SK-N-SH (cell line): ENCODE measurements at regions not wholly inside any gene's neighbourhood (a gene's known extent, or its start where the extent isn't known, plus 50 kb on each side); places are given as distances from the start of the nearest gene placed in this dataset.

Experiments used
- CTCF ChIA-PET: fragments of 300-600, 350-600 bp; formaldehyde crosslinking; extraction: SDS; loops from one replicate; lab custom pipeline; 2021; lab: Yijun Ruan, JAX
- POLR2A ChIA-PET: fragments of 350-600 bp; sonication (Branson Sonifier 250); formaldehyde crosslinking; extraction: SDS; loops from one replicate; lab custom pipeline; 2020; ENCODE audit warnings: antibody characterized with exemption, inconsistent platforms; lab: Yijun Ruan, JAX
- DNase-seq: peaks from one replicate; pipeline ENCODE4 v3.0.0; 2012
- H2AFZ ChIP-seq: fragments of 200-600 bp; sonication (generic); 2 replicates; pipeline ENCODE4 v1.8.1; 2016; ENCODE audit warnings: antibody characterized with exemption, mild to moderate bottlenecking, low read depth
- H3F3A ChIP-seq: fragments of 200-600 bp; sonication (generic); replicated peaks from 2 replicates; pipeline ENCODE3; 2016; ENCODE audit warnings: antibody characterized with exemption, mild to moderate bottlenecking; ENCODE audit not compliant: insufficient read depth
- H3K27ac ChIP-seq, 2 experiments: fragments of 200-500 bp in 1 of 2; fragments of 200-600 bp in 1 of 2; sonication (Bioruptor generic) in 1 of 2; sonication (generic), shearing (Covaris generic) in 1 of 2; 2 replicates each; pipeline versions ENCODE4 v1.5.1 to v1.6.1; 2014 to 2016; ENCODE audit warnings: low read depth in 2 of 2, inconsistent platforms in 1 of 2, low read length in 1 of 2, mild to moderate bottlenecking in 1 of 2, mixed read lengths in 1 of 2
- H3K27me3 ChIP-seq: fragments of 200-600 bp; sonication (generic), shearing (Covaris generic); 2 replicates; pipeline ENCODE4 v1.6.1; 2016; ENCODE audit warnings: mixed run types; ENCODE audit not compliant: insufficient read depth
- H3K36me3 ChIP-seq, 2 experiments: fragments of 200-500 bp in 1 of 2; fragments of 200-600 bp in 1 of 2; sonication (Bioruptor generic) in 1 of 2; sonication (generic) in 1 of 2; replicated peaks in 1 of 2; 2 replicates each; pipeline versions ENCODE3 to v1.5.1; 2014 to 2016; ENCODE audit warnings: low read length in 1 of 2, mild to moderate bottlenecking in 1 of 2; ENCODE audit not compliant: insufficient read depth in 2 of 2, control insufficient read depth in 1 of 2
- H3K4me1 ChIP-seq, 2 experiments: fragments of 200-500 bp in 1 of 2; fragments of 200-600 bp in 1 of 2; sonication (Bioruptor generic) in 1 of 2; sonication (generic), shearing (Covaris generic) in 1 of 2; 2 replicates each; pipeline versions ENCODE4 v1.5.1 to v1.6.1; 2014 to 2016; ENCODE audit warnings: low read depth in 1 of 2, low read length in 1 of 2, mixed run types in 1 of 2; ENCODE audit not compliant: insufficient read depth in 2 of 2, control insufficient read depth in 1 of 2
- H3K4me2 ChIP-seq: fragments of 200-600 bp; sonication (generic), shearing (Covaris generic); 2 replicates; pipeline ENCODE4 v1.6.1; 2017; ENCODE audit warnings: mixed run types
- H3K4me3 ChIP-seq, 2 experiments: fragments of 200-500 bp in 1 of 2; fragments of 200-600 bp in 1 of 2; sonication (Bioruptor generic) in 1 of 2; sonication (generic), shearing (Covaris generic) in 1 of 2; 2 replicates each; pipeline versions ENCODE4 v1.5.1 to v1.8.1; 2014 to 2016; ENCODE audit warnings: low read depth in 2 of 2, inconsistent platforms in 1 of 2, low read length in 1 of 2, mild to moderate bottlenecking in 1 of 2, mixed read lengths in 1 of 2, moderate library complexity in 1 of 2
- H3K79me2 ChIP-seq: fragments of 200-600 bp; sonication (generic); 2 replicates; pipeline ENCODE4 v1.8.1; 2017; ENCODE audit warnings: mild to moderate bottlenecking; ENCODE audit not compliant: insufficient read depth
- H3K9ac ChIP-seq: fragments of 200-600 bp; sonication (generic); 2 replicates; pipeline ENCODE4 v1.6.1; 2017; ENCODE audit warnings: mixed run types
- H3K9me2 ChIP-seq: fragments of 200-600 bp; sonication (generic); 2 replicates; pipeline ENCODE4 v1.6.1; 2017; ENCODE audit warnings: mixed run types
- H3K9me3 ChIP-seq: fragments of 200-600 bp; sonication (generic); 2 replicates; pipeline ENCODE4 v1.6.1; 2017; ENCODE audit warnings: mixed run types, mild to moderate bottlenecking, moderate library complexity
- H4K20me1 ChIP-seq: fragments of 200-600 bp; sonication (generic); 2 replicates; pipeline ENCODE4 v1.6.1; 2017; ENCODE audit warnings: mild to moderate bottlenecking, mixed run types; ENCODE audit not compliant: insufficient read depth
- CHD2 ChIP-seq: fragments of 150-350 bp; IDR thresholded peaks from 2 replicates; pipeline ENCODE4 v1.6.1; 2018; ENCODE audit warnings: low read length; ENCODE audit not compliant: partially characterized antibody
- ELF1 ChIP-seq: IDR thresholded peaks from 2 replicates; pipeline ENCODE4 v1.4.0; 2012
- EP300 ChIP-seq, 2 experiments: IDR thresholded peaks; 2 replicates each; pipeline versions ENCODE4 v1.4.0 to v1.6.1; 2012; ENCODE audit warnings: borderline replicate concordance in 1 of 2, low read depth in 1 of 2, low read length in 1 of 2
- EZH2phosphoT487 ChIP-seq: fragments of 200-600 bp; sonication (generic); IDR thresholded peaks from 2 replicates; pipeline ENCODE4 v1.6.1; 2017; ENCODE audit warnings: low read depth, mixed run types, mild to moderate bottlenecking, antibody characterized with exemption, moderate library complexity, borderline replicate concordance
- FOSL2 ChIP-seq: IDR thresholded peaks from 2 replicates; pipeline ENCODE4 v1.4.0; 2012; ENCODE audit warnings: low read depth, mild to moderate bottlenecking, moderate library complexity, borderline replicate concordance
- FOXM1 ChIP-seq: IDR thresholded peaks from 2 replicates; pipeline ENCODE4 v1.4.0; 2012; ENCODE audit warnings: low read depth, mild to moderate bottlenecking
- GATA2 ChIP-seq: sonication (generic); formaldehyde crosslinking; IDR thresholded peaks from 2 replicates; pipeline ENCODE4 v1.5.0; 2020; ENCODE audit warnings: mild to moderate bottlenecking, missing genetic modification reagents
- JUND ChIP-seq: IDR thresholded peaks from 2 replicates; pipeline ENCODE4 v1.4.0; 2012
- NRF1 ChIP-seq: IDR thresholded peaks from 2 replicates; pipeline ENCODE4 v1.6.1; 2012; ENCODE audit warnings: low read depth, mild to moderate bottlenecking, low read length
- POLR2AphosphoS5 ChIP-seq: IDR thresholded peaks from 2 replicates; pipeline ENCODE4 v1.6.1; 2012; ENCODE audit warnings: low read depth, low read length
- RAD21 ChIP-seq: IDR thresholded peaks from 2 replicates; pipeline ENCODE4 v1.6.1; 2012; ENCODE audit warnings: mild to moderate bottlenecking, low read length
- RFX5 ChIP-seq: IDR thresholded peaks from 2 replicates; pipeline ENCODE4 v1.6.1; 2012; ENCODE audit warnings: mild to moderate bottlenecking, improper control_type of control experiment, low read length
- SIN3A ChIP-seq: IDR thresholded peaks from 2 replicates; pipeline ENCODE4 v1.6.1; 2012; ENCODE audit warnings: low read depth, mild to moderate bottlenecking, low read length, moderate library complexity, borderline replicate concordance
- TAF1 ChIP-seq: IDR thresholded peaks from 2 replicates; pipeline ENCODE4 v1.6.1; 2012; ENCODE audit warnings: low read depth, mild to moderate bottlenecking, low read length, moderate library complexity, borderline replicate concordance
- TCF12 ChIP-seq: IDR thresholded peaks from 2 replicates; pipeline ENCODE4 v1.4.0; 2012
- TEAD4 ChIP-seq: IDR thresholded peaks from 2 replicates; pipeline ENCODE4 v1.4.0; 2012; ENCODE audit warnings: mild to moderate bottlenecking, borderline replicate concordance; ENCODE audit not compliant: insufficient read depth
- YY1 ChIP-seq: IDR thresholded peaks from 2 replicates; pipeline ENCODE4 v1.4.0; 2012; ENCODE audit warnings: low read depth, mild to moderate bottlenecking
- WGBS: methylation state at CpG from one replicate; pipeline ENCODE4 v1.1.6; 2017; ENCODE audit warnings: low lambda C conversion rate; 5-methylcytosine and 5-hydroxymethylcytosine counted together
- TF ChIP-seq, protein P1 (sequence below): fragments of 150-350 bp; IDR thresholded peaks from 2 replicates; pipeline ENCODE4 v1.6.1; 2016; ENCODE audit warnings: mild to moderate bottlenecking, low read depth, low read length
- TF ChIP-seq, protein P2 (sequence below): fragments of 150-350 bp; IDR thresholded peaks from 2 replicates; pipeline ENCODE4 v1.6.1; 2017; ENCODE audit warnings: antibody characterized with exemption, low read length, low read depth, borderline replicate concordance
- TF ChIP-seq, protein P3 (sequence below): fragments of 200-600 bp; sonication (generic); IDR thresholded peaks from 2 replicates; pipeline ENCODE4 v1.6.1; 2017; ENCODE audit warnings: antibody characterized with exemption, mild to moderate bottlenecking, moderate library complexity
- TF ChIP-seq, protein P4 (sequence below): IDR thresholded peaks from 2 replicates; pipeline ENCODE4 v1.6.1; 2012; ENCODE audit warnings: mild to moderate bottlenecking, low read depth, low read length, moderate library complexity
- TF ChIP-seq, protein P5 (sequence below): IDR thresholded peaks from 2 replicates; pipeline ENCODE4 v1.4.0; 2012; ENCODE audit warnings: low read depth, borderline replicate concordance
- TF ChIP-seq, protein P6 (sequence below): IDR thresholded peaks from 2 replicates; pipeline ENCODE4 v1.4.0; 2012; ENCODE audit warnings: low read depth

DNA sequence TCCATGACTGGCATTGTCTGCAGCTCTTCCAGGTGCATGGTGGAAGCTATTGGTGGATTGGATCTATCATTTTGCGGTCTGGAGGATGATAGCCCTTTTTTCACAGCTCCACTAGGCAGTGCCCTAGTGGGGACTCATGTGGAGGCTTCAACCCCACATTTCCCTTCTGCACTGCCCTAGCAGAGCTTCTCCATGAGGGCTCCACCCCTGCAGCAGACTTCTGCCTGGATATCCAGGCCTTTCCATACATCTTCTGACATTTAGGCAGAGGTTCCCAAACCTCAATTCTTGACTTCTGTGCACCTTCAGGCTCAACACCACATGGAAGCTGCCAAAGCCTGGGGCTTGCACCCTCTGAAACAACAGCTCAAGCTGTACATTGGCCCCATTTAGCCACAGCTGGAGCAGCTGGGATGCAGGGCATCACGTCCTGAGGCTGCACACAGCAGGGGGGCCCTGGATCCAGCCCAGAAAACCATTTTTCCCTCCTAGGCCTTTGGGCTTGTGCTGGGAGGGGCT lies 800.2 kb upstream of the MIR17HG start (continued):
- TF ChIP-seq, protein P1, sequence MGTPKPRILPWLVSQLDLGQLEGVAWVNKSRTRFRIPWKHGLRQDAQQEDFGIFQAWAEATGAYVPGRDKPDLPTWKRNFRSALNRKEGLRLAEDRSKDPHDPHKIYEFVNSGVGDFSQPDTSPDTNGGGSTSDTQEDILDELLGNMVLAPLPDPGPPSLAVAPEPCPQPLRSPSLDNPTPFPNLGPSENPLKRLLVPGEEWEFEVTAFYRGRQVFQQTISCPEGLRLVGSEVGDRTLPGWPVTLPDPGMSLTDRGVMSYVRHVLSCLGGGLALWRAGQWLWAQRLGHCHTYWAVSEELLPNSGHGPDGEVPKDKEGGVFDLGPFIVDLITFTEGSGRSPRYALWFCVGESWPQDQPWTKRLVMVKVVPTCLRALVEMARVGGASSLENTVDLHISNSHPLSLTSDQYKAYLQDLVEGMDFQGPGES, result no peak
- TF ChIP-seq, protein P2, sequence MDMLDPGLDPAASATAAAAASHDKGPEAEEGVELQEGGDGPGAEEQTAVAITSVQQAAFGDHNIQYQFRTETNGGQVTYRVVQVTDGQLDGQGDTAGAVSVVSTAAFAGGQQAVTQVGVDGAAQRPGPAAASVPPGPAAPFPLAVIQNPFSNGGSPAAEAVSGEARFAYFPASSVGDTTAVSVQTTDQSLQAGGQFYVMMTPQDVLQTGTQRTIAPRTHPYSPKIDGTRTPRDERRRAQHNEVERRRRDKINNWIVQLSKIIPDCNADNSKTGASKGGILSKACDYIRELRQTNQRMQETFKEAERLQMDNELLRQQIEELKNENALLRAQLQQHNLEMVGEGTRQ, result no peak
- TF ChIP-seq SIN3A, result no peak
- no peak for TF ChIP-seq JUND
- no peak for TF ChIP-seq TCF12
- no peak for TF ChIP-seq RFX5
- TF ChIP-seq EZH2phosphoT487, result no peak
- no peak for TF ChIP-seq TEAD4
- no peak for TF ChIP-seq POLR2AphosphoS5
- TF ChIP-seq, all 33 proteins: peak for 0

DNA sequence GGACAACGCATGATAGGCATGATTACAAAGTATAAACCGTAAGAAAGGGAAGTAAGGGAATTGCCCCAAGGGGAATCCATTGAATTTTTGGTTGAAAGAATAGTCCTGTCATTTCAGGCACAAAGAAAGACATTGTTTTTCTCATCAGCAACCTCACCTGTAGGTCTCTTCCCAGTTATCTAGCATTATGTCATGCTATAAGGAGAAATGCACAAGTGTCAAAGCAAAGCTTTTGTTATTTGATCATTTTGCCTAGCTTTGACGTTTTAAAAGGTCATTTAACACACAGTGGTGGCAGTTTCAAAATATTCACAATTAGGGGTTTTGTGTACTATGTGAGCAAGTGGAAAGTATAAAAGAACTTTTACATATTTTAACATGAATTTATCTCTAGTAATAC lies 796.2 kb upstream of the MIR17HG start:
- no peak overlapping the region for H3K9ac ChIP-seq
- H3K27me3 ChIP-seq, result no peaks in the 10 kb centered on the region
- no peaks in the 10 kb centered on the region for H3K9me2 ChIP-seq
- CTCF ChIA-PET, result interaction anchor here (2.2 kb wide), 1 partner anchor 11 kb away, joined by 4 read pairs; no protein-coding TSS in a partner anchor
- no peaks in the 10 kb centered on the region for H4K20me1 ChIP-seq
- 72% methylated on average over 3 of the region's 3 CpGs for WGBS
- H3K27ac ChIP-seq, result no peak overlapping the region
- no peak overlapping the region for H3K4me2 ChIP-seq
- H3K9me3 ChIP-seq, result no peaks in the 10 kb centered on the region
- H2AFZ ChIP-seq, result no peak overlapping the region
- H3K79me2 ChIP-seq, result no peaks in the 10 kb centered on the region
- H3K36me3 ChIP-seq, result no peaks in the 10 kb centered on the region
- no peak overlapping the region for H3K4me3 ChIP-seq
- no peaks in the 10 kb centered on the region for H3F3A ChIP-seq
- H3K4me1 ChIP-seq, result no peaks in the 10 kb centered on the region
- DNase-seq, result no peak
- POLR2A ChIA-PET, result no interaction called here
- TF ChIP-seq FOSL2 (no peak), YY1 (no peak), JUND (no peak), GATA2 (CRISPR knock-in tag) (no peak), FOXM1 (no peak), TCF12 (no peak), RAD21 (no peak), SIN3A (no peak), TAF1 (no peak), EP300 (IDR thresholded peaks at IDR 0.05; ENCODE audit: borderline replicate concordance in 1 of 2, low read depth in 1 of 2, low read length in 1 of 2) (no peak), CHD2 (no peak), NRF1 (no peak), ELF1 (no peak)
- TF ChIP-seq, protein P3, sequence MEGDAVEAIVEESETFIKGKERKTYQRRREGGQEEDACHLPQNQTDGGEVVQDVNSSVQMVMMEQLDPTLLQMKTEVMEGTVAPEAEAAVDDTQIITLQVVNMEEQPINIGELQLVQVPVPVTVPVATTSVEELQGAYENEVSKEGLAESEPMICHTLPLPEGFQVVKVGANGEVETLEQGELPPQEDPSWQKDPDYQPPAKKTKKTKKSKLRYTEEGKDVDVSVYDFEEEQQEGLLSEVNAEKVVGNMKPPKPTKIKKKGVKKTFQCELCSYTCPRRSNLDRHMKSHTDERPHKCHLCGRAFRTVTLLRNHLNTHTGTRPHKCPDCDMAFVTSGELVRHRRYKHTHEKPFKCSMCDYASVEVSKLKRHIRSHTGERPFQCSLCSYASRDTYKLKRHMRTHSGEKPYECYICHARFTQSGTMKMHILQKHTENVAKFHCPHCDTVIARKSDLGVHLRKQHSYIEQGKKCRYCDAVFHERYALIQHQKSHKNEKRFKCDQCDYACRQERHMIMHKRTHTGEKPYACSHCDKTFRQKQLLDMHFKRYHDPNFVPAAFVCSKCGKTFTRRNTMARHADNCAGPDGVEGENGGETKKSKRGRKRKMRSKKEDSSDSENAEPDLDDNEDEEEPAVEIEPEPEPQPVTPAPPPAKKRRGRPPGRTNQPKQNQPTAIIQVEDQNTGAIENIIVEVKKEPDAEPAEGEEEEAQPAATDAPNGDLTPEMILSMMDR, result no peak
- TF ChIP-seq, protein P2, result no peak
- TF ChIP-seq, protein P4, sequence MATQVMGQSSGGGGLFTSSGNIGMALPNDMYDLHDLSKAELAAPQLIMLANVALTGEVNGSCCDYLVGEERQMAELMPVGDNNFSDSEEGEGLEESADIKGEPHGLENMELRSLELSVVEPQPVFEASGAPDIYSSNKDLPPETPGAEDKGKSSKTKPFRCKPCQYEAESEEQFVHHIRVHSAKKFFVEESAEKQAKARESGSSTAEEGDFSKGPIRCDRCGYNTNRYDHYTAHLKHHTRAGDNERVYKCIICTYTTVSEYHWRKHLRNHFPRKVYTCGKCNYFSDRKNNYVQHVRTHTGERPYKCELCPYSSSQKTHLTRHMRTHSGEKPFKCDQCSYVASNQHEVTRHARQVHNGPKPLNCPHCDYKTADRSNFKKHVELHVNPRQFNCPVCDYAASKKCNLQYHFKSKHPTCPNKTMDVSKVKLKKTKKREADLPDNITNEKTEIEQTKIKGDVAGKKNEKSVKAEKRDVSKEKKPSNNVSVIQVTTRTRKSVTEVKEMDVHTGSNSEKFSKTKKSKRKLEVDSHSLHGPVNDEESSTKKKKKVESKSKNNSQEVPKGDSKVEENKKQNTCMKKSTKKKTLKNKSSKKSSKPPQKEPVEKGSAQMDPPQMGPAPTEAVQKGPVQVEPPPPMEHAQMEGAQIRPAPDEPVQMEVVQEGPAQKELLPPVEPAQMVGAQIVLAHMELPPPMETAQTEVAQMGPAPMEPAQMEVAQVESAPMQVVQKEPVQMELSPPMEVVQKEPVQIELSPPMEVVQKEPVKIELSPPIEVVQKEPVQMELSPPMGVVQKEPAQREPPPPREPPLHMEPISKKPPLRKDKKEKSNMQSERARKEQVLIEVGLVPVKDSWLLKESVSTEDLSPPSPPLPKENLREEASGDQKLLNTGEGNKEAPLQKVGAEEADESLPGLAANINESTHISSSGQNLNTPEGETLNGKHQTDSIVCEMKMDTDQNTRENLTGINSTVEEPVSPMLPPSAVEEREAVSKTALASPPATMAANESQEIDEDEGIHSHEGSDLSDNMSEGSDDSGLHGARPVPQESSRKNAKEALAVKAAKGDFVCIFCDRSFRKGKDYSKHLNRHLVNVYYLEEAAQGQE, result no peak
- TF ChIP-seq, protein P5, sequence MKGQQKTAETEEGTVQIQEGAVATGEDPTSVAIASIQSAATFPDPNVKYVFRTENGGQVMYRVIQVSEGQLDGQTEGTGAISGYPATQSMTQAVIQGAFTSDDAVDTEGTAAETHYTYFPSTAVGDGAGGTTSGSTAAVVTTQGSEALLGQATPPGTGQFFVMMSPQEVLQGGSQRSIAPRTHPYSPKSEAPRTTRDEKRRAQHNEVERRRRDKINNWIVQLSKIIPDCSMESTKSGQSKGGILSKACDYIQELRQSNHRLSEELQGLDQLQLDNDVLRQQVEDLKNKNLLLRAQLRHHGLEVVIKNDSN, result no peak
- TF ChIP-seq, protein P6, sequence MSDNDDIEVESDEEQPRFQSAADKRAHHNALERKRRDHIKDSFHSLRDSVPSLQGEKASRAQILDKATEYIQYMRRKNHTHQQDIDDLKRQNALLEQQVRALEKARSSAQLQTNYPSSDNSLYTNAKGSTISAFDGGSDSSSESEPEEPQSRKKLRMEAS, result no peak
